ENCODE measurements at regions not wholly inside any gene's neighbourhood (a gene's known extent, or its start where the extent isn't known, plus 50 kb on each side); places are given as distances from the start of the nearest gene placed in this dataset.

DNA sequence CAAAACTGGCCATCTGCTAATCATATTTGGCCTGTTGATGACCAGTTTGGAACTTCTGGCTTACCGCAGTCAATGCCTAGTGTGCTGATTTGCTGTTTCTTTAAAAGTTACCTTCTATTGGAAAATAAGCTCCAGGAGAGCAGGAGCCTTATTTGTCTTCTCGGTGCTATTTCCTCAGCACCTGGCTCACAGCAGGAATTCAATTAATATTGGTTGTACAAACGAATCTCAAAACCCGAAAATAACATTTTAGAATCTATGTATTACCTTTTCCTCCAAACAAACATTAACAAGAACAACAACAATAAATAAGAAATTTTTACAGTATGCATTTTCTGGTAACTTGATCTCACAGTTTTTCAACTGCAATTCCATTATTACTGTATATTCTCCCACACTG, 1080.7 kb upstream of the MAP3K7 start:
- no peak for DNase-seq
- Histone ChIP-seq H3K36me3 (ENCODE audit: control insufficient read depth in 4 of 4, insufficient read depth in 4 of 4, low read length in 3 of 4) (no peaks in the 10 kb centered on the region), H3K4me1 (ENCODE audit: control extremely low read depth in 1 of 4, control insufficient read depth in 4 of 4, insufficient read depth in 4 of 4, low read length in 3 of 4) (no peaks in the 10 kb centered on the region), H3K4me3 (ENCODE audit: control insufficient read depth in 1 of 7, extremely low read depth in 1 of 7, insufficient read depth in 4 of 7, low read depth in 2 of 7, low read length in 6 of 7) (no peak overlapping the region), H3K27ac (ENCODE audit: insufficient read depth in 1 of 2, low read depth in 1 of 2, low read length in 2 of 2, poor library complexity in 1 of 2, severe bottlenecking in 2 of 2) (no peak overlapping the region), H3K27me3 (replicated peaks in 2 of 5; ENCODE audit: control insufficient read depth in 4 of 5, insufficient read depth in 5 of 5, low read length in 4 of 5) (no peaks in the 10 kb centered on the region), H3K9me3 (ENCODE audit: control extremely low read depth in 1 of 5, control insufficient read depth in 4 of 5, insufficient read depth in 2 of 5, low read depth in 1 of 5, low read length in 4 of 5) (no peaks in the 10 kb centered on the region)
- ChIA-PET CTCF (no interaction called here), POLR2A (no interaction called here)
- 100% methylated on average over 2 of the region's 4 CpGs for WGBS (ENCODE audit: insufficient coverage)

DNA sequence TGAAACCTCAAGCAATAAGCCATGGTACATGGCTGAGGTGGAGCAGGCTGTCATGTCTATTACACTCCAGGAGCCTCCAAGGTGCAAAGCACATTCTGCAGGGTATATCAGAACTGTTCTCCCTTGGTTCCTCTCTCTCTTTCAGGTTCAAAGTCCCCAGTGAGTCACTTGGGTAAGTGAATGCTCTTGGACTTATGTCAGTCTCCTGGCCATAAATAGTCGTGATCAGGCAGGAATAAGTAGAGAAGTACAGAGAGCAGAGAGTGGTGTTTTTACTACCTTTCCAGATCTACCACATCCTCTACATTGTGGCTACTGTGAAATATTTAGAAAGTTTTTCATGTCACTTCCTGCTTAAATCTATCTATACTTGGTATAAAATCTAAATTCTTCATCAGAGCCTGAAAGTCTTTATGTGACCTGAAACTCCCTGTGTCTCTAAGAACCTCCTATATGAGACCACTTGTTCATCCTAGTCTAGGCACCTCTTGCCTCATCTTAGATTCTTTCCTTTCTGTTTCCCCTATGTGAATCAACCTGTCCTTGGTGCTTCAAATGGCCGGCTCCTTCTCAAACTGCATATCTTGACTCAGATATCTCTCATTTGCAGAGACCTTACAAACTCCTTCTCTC, 1077.6 kb upstream of the MAP3K7 start:
- Histone ChIP-seq H3K36me3 (ENCODE audit: control insufficient read depth in 4 of 4, insufficient read depth in 4 of 4, low read length in 3 of 4) (no peaks in the 10 kb centered on the region), H3K4me3 (ENCODE audit: control insufficient read depth in 1 of 7, extremely low read depth in 1 of 7, insufficient read depth in 4 of 7, low read depth in 2 of 7, low read length in 6 of 7) (no peak overlapping the region), H3K27ac (ENCODE audit: insufficient read depth in 1 of 2, low read depth in 1 of 2, low read length in 2 of 2, poor library complexity in 1 of 2, severe bottlenecking in 2 of 2) (no peak overlapping the region), H3K27me3 (replicated peaks in 2 of 5; ENCODE audit: control insufficient read depth in 4 of 5, insufficient read depth in 5 of 5, low read length in 4 of 5) (no peaks in the 10 kb centered on the region), H3K4me1 (ENCODE audit: control extremely low read depth in 1 of 4, control insufficient read depth in 4 of 4, insufficient read depth in 4 of 4, low read length in 3 of 4) (no peaks in the 10 kb centered on the region), H3K9me3 (ENCODE audit: control extremely low read depth in 1 of 5, control insufficient read depth in 4 of 5, insufficient read depth in 2 of 5, low read depth in 1 of 5, low read length in 4 of 5) (no peaks in the 10 kb centered on the region)
- 100% methylated on average over 1 of the region's 2 CpGs for whole genome bisulfite sequencing (ENCODE audit: insufficient coverage)
- no peak for DNase-seq
- ChIA-PET CTCF (no interaction called here), POLR2A (no interaction called here)

DNA sequence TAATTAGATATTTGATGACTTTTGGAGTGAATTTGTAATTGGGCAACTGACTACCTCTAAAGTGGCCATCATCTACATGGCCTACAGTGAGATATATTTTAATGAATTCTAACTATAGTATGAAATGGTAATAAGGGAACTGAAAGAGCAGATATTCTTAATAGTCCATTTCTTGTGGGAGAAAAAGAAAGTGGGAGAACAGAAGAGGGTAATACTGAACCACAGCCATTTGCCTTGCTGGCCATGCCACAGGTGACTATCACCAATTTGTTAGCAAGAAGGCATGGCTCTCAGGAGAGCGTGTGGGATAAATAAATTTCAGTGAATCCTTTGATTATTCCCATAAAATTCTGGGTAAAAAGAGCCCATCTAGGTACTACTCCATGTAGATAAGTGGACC, 1074.0 kb upstream of the MAP3K7 start:
- Histone ChIP-seq H3K27ac (ENCODE audit: insufficient read depth in 1 of 2, low read depth in 1 of 2, low read length in 2 of 2, poor library complexity in 1 of 2, severe bottlenecking in 2 of 2) (no peak overlapping the region), H3K9me3 (ENCODE audit: control extremely low read depth in 1 of 5, control insufficient read depth in 4 of 5, insufficient read depth in 2 of 5, low read depth in 1 of 5, low read length in 4 of 5) (no peaks in the 10 kb centered on the region), H3K27me3 (replicated peaks in 2 of 5; ENCODE audit: control insufficient read depth in 4 of 5, insufficient read depth in 5 of 5, low read length in 4 of 5) (no peaks in the 10 kb centered on the region), H3K36me3 (ENCODE audit: control insufficient read depth in 4 of 4, insufficient read depth in 4 of 4, low read length in 3 of 4) (no peaks in the 10 kb centered on the region), H3K4me1 (ENCODE audit: control extremely low read depth in 1 of 4, control insufficient read depth in 4 of 4, insufficient read depth in 4 of 4, low read length in 3 of 4) (no peaks in the 10 kb centered on the region), H3K4me3 (ENCODE audit: control insufficient read depth in 1 of 7, extremely low read depth in 1 of 7, insufficient read depth in 4 of 7, low read depth in 2 of 7, low read length in 6 of 7) (no peak overlapping the region)
- CTCF ChIA-PET: no interaction called here
- POLR2A ChIA-PET: no interaction called here
- no CpG with 5 or more reads among the region's 1 CpG for WGBS (ENCODE audit: insufficient coverage)
- no peak for DNase-seq

DNA sequence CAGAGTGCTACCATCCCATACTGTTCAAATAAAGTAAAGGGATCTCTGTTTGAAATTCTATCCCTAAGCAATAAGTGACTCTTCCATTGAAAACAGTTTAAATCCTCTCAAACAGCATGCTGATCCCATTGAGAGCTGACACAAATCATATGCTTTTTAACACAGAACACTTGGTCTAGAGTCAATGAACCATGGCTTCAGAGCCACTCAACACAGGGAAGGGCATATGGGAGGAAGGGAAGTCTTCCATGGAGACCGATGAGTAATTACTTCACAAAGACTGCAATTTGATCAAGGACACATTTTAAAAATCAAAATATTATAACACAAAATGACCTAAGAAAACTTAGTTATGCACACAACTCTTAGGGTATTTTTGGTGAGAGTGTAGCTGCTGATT, 1073.0 kb upstream of the MAP3K7 start:
- Histone ChIP-seq H3K27ac (ENCODE audit: insufficient read depth in 1 of 2, low read depth in 1 of 2, low read length in 2 of 2, poor library complexity in 1 of 2, severe bottlenecking in 2 of 2) (no peak overlapping the region), H3K36me3 (ENCODE audit: control insufficient read depth in 4 of 4, insufficient read depth in 4 of 4, low read length in 3 of 4) (no peaks in the 10 kb centered on the region), H3K4me3 (ENCODE audit: control insufficient read depth in 1 of 7, extremely low read depth in 1 of 7, insufficient read depth in 4 of 7, low read depth in 2 of 7, low read length in 6 of 7) (no peak overlapping the region), H3K4me1 (ENCODE audit: control extremely low read depth in 1 of 4, control insufficient read depth in 4 of 4, insufficient read depth in 4 of 4, low read length in 3 of 4) (no peaks in the 10 kb centered on the region), H3K9me3 (ENCODE audit: control extremely low read depth in 1 of 5, control insufficient read depth in 4 of 5, insufficient read depth in 2 of 5, low read depth in 1 of 5, low read length in 4 of 5) (no peaks in the 10 kb centered on the region), H3K27me3 (replicated peaks in 2 of 5; ENCODE audit: control insufficient read depth in 4 of 5, insufficient read depth in 5 of 5, low read length in 4 of 5) (no peaks in the 10 kb centered on the region)
- no CpG with 5 or more reads among the region's 1 CpG for WGBS (ENCODE audit: insufficient coverage)
- ChIA-PET CTCF (no interaction called here), POLR2A (no interaction called here)
- DNase-seq: no peak

DNA sequence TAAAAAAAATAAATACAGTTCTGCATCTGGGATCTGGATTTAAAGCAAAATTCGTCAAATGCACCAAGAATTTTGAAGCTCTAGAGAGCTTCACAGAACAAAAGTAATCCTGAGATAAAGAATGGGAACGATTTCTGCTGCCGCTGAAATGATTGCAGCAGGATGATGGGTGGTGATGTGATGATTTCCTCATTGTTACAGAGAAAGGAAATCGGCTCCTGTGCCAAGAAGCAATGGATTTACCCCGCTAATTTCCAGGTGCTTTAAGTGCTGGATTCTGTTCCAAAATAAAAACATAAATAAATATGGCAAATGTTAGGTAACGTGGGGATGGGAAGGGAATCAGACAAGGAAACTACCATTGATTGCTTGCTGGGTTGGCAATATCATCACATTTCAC, 1067.9 kb upstream of the MAP3K7 start:
- 94% methylated on average over 4 of the region's 6 CpGs for WGBS (ENCODE audit: insufficient coverage)
- Histone ChIP-seq H3K9me3 (ENCODE audit: control extremely low read depth in 1 of 5, control insufficient read depth in 4 of 5, insufficient read depth in 2 of 5, low read depth in 1 of 5, low read length in 4 of 5) (no peaks in the 10 kb centered on the region), H3K4me3 (ENCODE audit: control insufficient read depth in 1 of 7, extremely low read depth in 1 of 7, insufficient read depth in 4 of 7, low read depth in 2 of 7, low read length in 6 of 7) (no peak overlapping the region), H3K36me3 (ENCODE audit: control insufficient read depth in 4 of 4, insufficient read depth in 4 of 4, low read length in 3 of 4) (no peaks in the 10 kb centered on the region), H3K4me1 (ENCODE audit: control extremely low read depth in 1 of 4, control insufficient read depth in 4 of 4, insufficient read depth in 4 of 4, low read length in 3 of 4) (no peaks in the 10 kb centered on the region), H3K27ac (ENCODE audit: insufficient read depth in 1 of 2, low read depth in 1 of 2, low read length in 2 of 2, poor library complexity in 1 of 2, severe bottlenecking in 2 of 2) (no peak overlapping the region), H3K27me3 (replicated peaks in 2 of 5; ENCODE audit: control insufficient read depth in 4 of 5, insufficient read depth in 5 of 5, low read length in 4 of 5) (no peaks in the 10 kb centered on the region)
- ChIA-PET CTCF (no interaction called here), POLR2A (no interaction called here)
- DNase-seq: no peak

DNA sequence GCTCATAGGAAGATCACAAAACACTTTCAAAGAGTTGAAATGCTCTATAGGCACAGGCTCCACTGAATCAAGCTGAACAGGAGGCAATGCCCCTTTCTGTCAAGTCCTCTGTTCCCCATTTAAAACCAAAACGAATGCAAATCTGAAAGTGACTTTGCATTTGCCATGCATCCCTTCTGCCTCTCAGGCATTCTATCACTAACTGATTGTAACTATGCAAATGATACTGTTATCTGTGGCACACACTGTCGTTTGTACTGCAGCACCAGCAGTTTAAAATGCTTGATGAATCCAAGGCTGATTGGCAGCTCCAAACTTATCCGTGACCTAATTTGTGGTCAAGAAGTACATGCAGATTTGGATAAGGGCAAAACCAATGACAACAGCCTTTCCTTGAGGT, 1067.5 kb upstream of the MAP3K7 start:
- no peak overlapping the region for H3K27ac ChIP-seq (ENCODE audit: insufficient read depth in 1 of 2, low read depth in 1 of 2, low read length in 2 of 2, poor library complexity in 1 of 2, severe bottlenecking in 2 of 2)

DNA sequence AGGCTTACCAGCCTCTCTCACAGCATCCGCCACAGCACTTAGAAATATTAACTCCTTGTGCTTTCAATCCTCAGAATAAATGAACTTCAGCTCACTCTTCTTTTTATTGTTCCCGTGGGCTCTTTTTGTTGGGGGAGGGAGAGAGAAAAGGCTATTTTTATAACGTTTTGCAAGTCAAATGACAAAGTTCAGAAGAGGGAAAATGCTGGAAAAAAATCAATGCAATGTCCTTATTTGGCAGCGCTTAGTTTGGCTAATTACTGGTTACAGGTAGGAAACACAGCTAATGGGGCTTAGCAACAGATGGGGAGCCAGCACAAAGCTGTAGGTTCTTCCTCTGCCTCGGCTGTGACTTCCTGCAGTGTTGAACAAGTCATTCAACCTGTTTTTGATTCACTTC, 1067.0 kb upstream of the MAP3K7 start:
- H3K27ac ChIP-seq (ENCODE audit: insufficient read depth in 1 of 2, low read depth in 1 of 2, low read length in 2 of 2, poor library complexity in 1 of 2, severe bottlenecking in 2 of 2): no peak overlapping the region
- H3K27me3 ChIP-seq (replicated peaks in 2 of 5; ENCODE audit: control insufficient read depth in 4 of 5, insufficient read depth in 5 of 5, low read length in 4 of 5): no peaks in the 10 kb centered on the region
- no peak overlapping the region for H3K4me3 ChIP-seq (ENCODE audit: control insufficient read depth in 1 of 7, extremely low read depth in 1 of 7, insufficient read depth in 4 of 7, low read depth in 2 of 7, low read length in 6 of 7)
- no peaks in the 10 kb centered on the region for H3K4me1 ChIP-seq (ENCODE audit: control extremely low read depth in 1 of 4, control insufficient read depth in 4 of 4, insufficient read depth in 4 of 4, low read length in 3 of 4)
- H3K9me3 ChIP-seq (ENCODE audit: control extremely low read depth in 1 of 5, control insufficient read depth in 4 of 5, insufficient read depth in 2 of 5, low read depth in 1 of 5, low read length in 4 of 5): no peaks in the 10 kb centered on the region
- CTCF ChIA-PET: no interaction called here
- no peak for DNase-seq
- H3K36me3 ChIP-seq (ENCODE audit: control insufficient read depth in 4 of 4, insufficient read depth in 4 of 4, low read length in 3 of 4): no peaks in the 10 kb centered on the region
- 58% methylated on average over 2 of the region's 5 CpGs for WGBS (ENCODE audit: insufficient coverage)
- POLR2A ChIA-PET: no interaction called here

More for the DNA sequence above, 1067.5 kb upstream of the MAP3K7 start:
- DNase-seq: peak in 1 of 3 donors; percentile 8
- Histone ChIP-seq H3K4me3 (ENCODE audit: control insufficient read depth in 1 of 7, extremely low read depth in 1 of 7, insufficient read depth in 4 of 7, low read depth in 2 of 7, low read length in 6 of 7) (no peak overlapping the region), H3K4me1 (ENCODE audit: control extremely low read depth in 1 of 4, control insufficient read depth in 4 of 4, insufficient read depth in 4 of 4, low read length in 3 of 4) (no peaks in the 10 kb centered on the region), H3K9me3 (ENCODE audit: control extremely low read depth in 1 of 5, control insufficient read depth in 4 of 5, insufficient read depth in 2 of 5, low read depth in 1 of 5, low read length in 4 of 5) (no peaks in the 10 kb centered on the region), H3K36me3 (ENCODE audit: control insufficient read depth in 4 of 4, insufficient read depth in 4 of 4, low read length in 3 of 4) (no peaks in the 10 kb centered on the region), H3K27me3 (replicated peaks in 2 of 5; ENCODE audit: control insufficient read depth in 4 of 5, insufficient read depth in 5 of 5, low read length in 4 of 5) (no peaks in the 10 kb centered on the region)
- 56% methylated on average over 3 of the region's 3 CpGs for WGBS (ENCODE audit: insufficient coverage)
- POLR2A ChIA-PET: no interaction called here
- CTCF ChIA-PET: no interaction called here

Data from common myeloid progenitor, CD34-positive (primary cell).